ENCODE measurements at regions not wholly inside any gene's neighbourhood (a gene's known extent, or its start where the extent isn't known, plus 50 kb on each side); places are given as distances from the start of the nearest gene placed in this dataset.
"Not testable (repeated sequence)": the region's sequence is repeated elsewhere in the genome, so short reads cannot be mapped to it uniquely, and the experiment has no call there.

- TF ChIP-seq POLR2AphosphoS5 (IDR thresholded peaks at IDR 0.05), result no peak
- no peak for TF ChIP-seq CTCF (IDR thresholded peaks at IDR 0.05)
- TF ChIP-seq EP300 (IDR thresholded peaks at IDR 0.05), result no peak
- TF ChIP-seq POLR2A (IDR thresholded peaks at IDR 0.05), result no peak
- WGBS, 2 donors, result 92 to 96% methylated on average over 4 of the region's 4 CpGs
- no peak for DNase-seq
- no peaks in the 10 kb centered on the region for H3K36me3 ChIP-seq
- no peak for ATAC-seq (ENCODE audit: low FRiP score in 2 of 2)
- no peaks in the 10 kb centered on the region for H3K9me3 ChIP-seq
- peaks cover 0 to 5% (median 0%) of the 10 kb centered on the region in 4 donors for H3K4me1 ChIP-seq
- H3K27ac ChIP-seq, result no peak overlapping the region
- H3K4me3 ChIP-seq, result no peak overlapping the region
- H3K27me3 ChIP-seq, result no peaks in the 10 kb centered on the region
These were observed 348.8 kb downstream of the UTRN start for GRCh38 chr6:144633886-144634285.

GRCh38 chr6:144634371-144634770 is 349.2 kb downstream of the UTRN start:
- H3K4me3 ChIP-seq, result no peak overlapping the region
- peaks cover 0 to 5% (median 0%) of the 10 kb centered on the region in 4 donors for H3K4me1 ChIP-seq
- H3K36me3 ChIP-seq, result no peaks in the 10 kb centered on the region
- DNase-seq (no peak), ATAC-seq (ENCODE audit: low FRiP score in 2 of 2) (no peak)
- no peaks in the 10 kb centered on the region for H3K27me3 ChIP-seq
- WGBS, 2 donors, result 96 to 97% methylated on average over 4 of the region's 4 CpGs
- H3K27ac ChIP-seq, result no peak overlapping the region
- no peaks in the 10 kb centered on the region for H3K9me3 ChIP-seq
- TF ChIP-seq CTCF (IDR thresholded peaks at IDR 0.05) (no peak), EP300 (IDR thresholded peaks at IDR 0.05) (no peak), POLR2AphosphoS5 (IDR thresholded peaks at IDR 0.05) (no peak), POLR2A (IDR thresholded peaks at IDR 0.05) (no peak)

GRCh38 chr6:144635051-144635450 is 349.9 kb downstream of the UTRN start:
- Histone ChIP-seq H3K27me3 (no peaks in the 10 kb centered on the region), H3K27ac (no peak overlapping the region), H3K9me3 (no peaks in the 10 kb centered on the region), H3K4me3 (no peak overlapping the region), H3K4me1 (peaks cover 0 to 5% (median 0%) of the 10 kb centered on the region in 4 donors), H3K36me3 (no peaks in the 10 kb centered on the region)
- 98 to 100% methylated on average over 3 of the region's 3 CpGs for WGBS, 2 donors
- no peak for TF ChIP-seq POLR2AphosphoS5 (IDR thresholded peaks at IDR 0.05)
- TF ChIP-seq EP300 (IDR thresholded peaks at IDR 0.05), result no peak
- TF ChIP-seq CTCF (IDR thresholded peaks at IDR 0.05), result no peak
- no peak for TF ChIP-seq POLR2A (IDR thresholded peaks at IDR 0.05)
- DNase-seq (no peak), ATAC-seq (ENCODE audit: low FRiP score in 2 of 2) (no peak)

- ATAC-seq (ENCODE audit: low FRiP score in 2 of 2); H3K9me3 ChIP-seq; H3K4me3 ChIP-seq; H3K36me3 ChIP-seq; H3K27ac ChIP-seq; H3K27me3 ChIP-seq; H3K4me1 ChIP-seq; DNase-seq: not testable (repeated sequence)
- 94 to 95% methylated on average over 3 of the region's 3 CpGs for WGBS, 2 donors
These were observed 350.9 kb downstream of the UTRN start for GRCh38 chr6:144636025-144636424.

GRCh38 chr6:144637541-144637940 is 352.4 kb downstream of the UTRN start:
- Histone ChIP-seq H3K4me3 (no peak overlapping the region), H3K27me3 (no peaks in the 10 kb centered on the region), H3K36me3 (no peaks in the 10 kb centered on the region), H3K27ac (no peak overlapping the region), H3K4me1 (peaks cover 0 to 5% (median 0%) of the 10 kb centered on the region in 4 donors), H3K9me3 (no peaks in the 10 kb centered on the region)
- 53 to 76% methylated on average over 4 of the region's 4 CpGs for WGBS, 2 donors
- no peak for TF ChIP-seq POLR2AphosphoS5 (IDR thresholded peaks at IDR 0.05)
- no peak for TF ChIP-seq CTCF (IDR thresholded peaks at IDR 0.05)
- TF ChIP-seq EP300 (IDR thresholded peaks at IDR 0.05), result no peak
- TF ChIP-seq POLR2A (IDR thresholded peaks at IDR 0.05), result no peak
- ATAC-seq (ENCODE audit: low FRiP score in 2 of 2) (peak in 1 of 2 donors; percentile 46), DNase-seq (no peak)

All from upper lobe of left lung (tissue), 6 donors.